H9 (cell line): ENCODE measurements at regions not wholly inside any gene's neighbourhood (a gene's known extent, or its start where the extent isn't known, plus 50 kb on each side); places are given as distances from the start of the nearest gene placed in this dataset.

ENCODE experiments used
- DNase-seq: peaks from one replicate; pipeline ENCODE4 v3.0.0-alpha.2; 2017
- H2AFZ ChIP-seq: one replicate; pipeline ENCODE4 v1.6.1; 2013; ENCODE audit warnings: mild to moderate bottlenecking, low read length, control low read depth, moderate library complexity
- H2AK5ac ChIP-seq: 2 replicates; pipeline ENCODE4 v1.6.1; 2013; ENCODE audit warnings: low read length, control low read depth, mixed read lengths; ENCODE audit not compliant: insufficient read length
- H2BK120ac ChIP-seq: one replicate; pipeline ENCODE4 v1.6.1; 2013; ENCODE audit warnings: low read depth, mild to moderate bottlenecking, low read length, control low read depth, inconsistent platforms; ENCODE audit not compliant: poor library complexity, severe bottlenecking
- H2BK12ac ChIP-seq: 2 replicates; pipeline ENCODE4 v1.6.1; 2013; ENCODE audit warnings: low read length, control low read depth, mixed read lengths, low read depth; ENCODE audit not compliant: insufficient read length
- H2BK15ac ChIP-seq: 2 replicates; pipeline ENCODE4 v1.6.1; 2013; ENCODE audit warnings: low read depth, low read length, control low read depth
- H2BK20ac ChIP-seq: one replicate; pipeline ENCODE4 v1.6.1; 2013; ENCODE audit warnings: low read depth, mild to moderate bottlenecking, low read length, control low read depth, inconsistent platforms; ENCODE audit not compliant: poor library complexity, severe bottlenecking
- H2BK5ac ChIP-seq: 2 replicates; pipeline ENCODE4 v1.6.1; 2013; ENCODE audit warnings: low read length, control low read depth, mixed read lengths; ENCODE audit not compliant: insufficient read length
- H3K14ac ChIP-seq: 2 replicates; pipeline ENCODE4 v1.6.1; 2013; ENCODE audit warnings: low read length, control low read depth; ENCODE audit not compliant: insufficient read depth
- H3K18ac ChIP-seq: 2 replicates; pipeline ENCODE4 v1.6.1; 2013; ENCODE audit warnings: low read depth, mild to moderate bottlenecking, mixed read lengths, low read length, control low read depth; ENCODE audit not compliant: insufficient read length
- H3K23ac ChIP-seq: 2 replicates; pipeline ENCODE4 v1.6.1; 2013; ENCODE audit warnings: low read length, control low read depth, mixed read lengths, low read depth; ENCODE audit not compliant: insufficient read length
- H3K23me2 ChIP-seq: 2 replicates; pipeline ENCODE4 v1.6.1; 2013; ENCODE audit warnings: low read depth, mild to moderate bottlenecking, mixed read lengths, low read length, control low read depth; ENCODE audit not compliant: insufficient read length, poor library complexity, severe bottlenecking
- H3K27ac ChIP-seq: 2 replicates; pipeline ENCODE4 v1.5.1; 2013; ENCODE audit warnings: low read length, control low read depth, mixed read lengths, low read depth; ENCODE audit not compliant: insufficient read length
- H3K27me3 ChIP-seq: 2 replicates; pipeline ENCODE4 v1.6.1; 2013; ENCODE audit warnings: low read length, control low read depth, inconsistent platforms; ENCODE audit not compliant: insufficient read depth
- H3K4ac ChIP-seq: 2 replicates; pipeline ENCODE4 v1.6.1; 2013; ENCODE audit warnings: low read depth, mild to moderate bottlenecking, control low read depth, inconsistent platforms, low read length, moderate library complexity
- H3K4me1 ChIP-seq: 2 replicates; pipeline ENCODE4 v1.6.1; 2013; ENCODE audit warnings: low read length, control low read depth, inconsistent platforms; ENCODE audit not compliant: insufficient read depth
- H3K4me2 ChIP-seq: 2 replicates; pipeline ENCODE4 v1.6.1; 2013; ENCODE audit warnings: low read length, control low read depth, mixed read lengths; ENCODE audit not compliant: insufficient read length, insufficient read depth
- H3K56ac ChIP-seq: 2 replicates; pipeline ENCODE4 v1.6.1; 2013; ENCODE audit warnings: low read depth, mild to moderate bottlenecking, mixed read lengths, low read length, control low read depth; ENCODE audit not compliant: insufficient read length
- H3K79me1 ChIP-seq: 2 replicates; pipeline ENCODE4 v1.6.1; 2013; ENCODE audit warnings: low read depth, mild to moderate bottlenecking, moderate library complexity, low read length, control low read depth, inconsistent platforms; ENCODE audit not compliant: insufficient read depth, poor library complexity, severe bottlenecking
- H3K79me2 ChIP-seq: 2 replicates; pipeline ENCODE4 v1.6.1; 2013; ENCODE audit warnings: low read length, control low read depth, inconsistent platforms; ENCODE audit not compliant: insufficient read depth
- H3K9ac ChIP-seq: 2 replicates; pipeline ENCODE4 v1.6.1; 2013; ENCODE audit warnings: low read length, control low read depth, mixed read lengths; ENCODE audit not compliant: insufficient read length; ENCODE audit errors: extremely low read depth
- H3K9me3 ChIP-seq: one replicate; pipeline ENCODE4 v1.6.1; 2013; ENCODE audit warnings: low read depth, low read length, inconsistent platforms; ENCODE audit not compliant: control insufficient read depth
- H3T11ph ChIP-seq: one replicate; pipeline ENCODE4 v1.6.1; 2013; ENCODE audit warnings: mild to moderate bottlenecking, low read length, control low read depth, inconsistent platforms
- H4K20me1 ChIP-seq: one replicate; pipeline ENCODE4 v1.6.1; 2013; ENCODE audit not compliant: control insufficient read depth, insufficient read length, insufficient read depth
- H4K5ac ChIP-seq: 2 replicates; pipeline ENCODE4 v1.6.1; 2013; ENCODE audit warnings: low read depth, mild to moderate bottlenecking, mixed read lengths, low read length, control low read depth; ENCODE audit not compliant: insufficient read length
- H4K8ac ChIP-seq: replicated peaks from 2 replicates; pipeline ENCODE4 v1.6.1; 2013; ENCODE audit warnings: low read length, control low read depth, mixed read lengths, low read depth; ENCODE audit not compliant: insufficient read length
- H4K91ac ChIP-seq: 2 replicates; pipeline ENCODE4 v1.6.1; 2013; ENCODE audit warnings: low read depth, mild to moderate bottlenecking, moderate library complexity, mixed read lengths, low read length, control low read depth; ENCODE audit not compliant: insufficient read length
- H3K27ac Mint-ChIP-seq, 3 experiments: 2 replicates in 2 of 3; 3 replicates in 1 of 3; pipeline ENCODE4 v1.8.0; 2020 to 2021; ENCODE audit warnings: mixed read lengths in 3 of 3, mild to moderate bottlenecking in 1 of 3, moderate library complexity in 1 of 3
- H3K27me3 Mint-ChIP-seq: 2 replicates; pipeline ENCODE4 v1.8.0; 2021; ENCODE audit warnings: low read depth, mild to moderate bottlenecking, moderate library complexity, mixed read lengths
- H3K36me3 Mint-ChIP-seq, 3 experiments: 2 replicates in 2 of 3; 3 replicates in 1 of 3; pipeline ENCODE4 v1.8.0; 2020 to 2021; ENCODE audit warnings: low read depth in 3 of 3, mixed read lengths in 3 of 3; ENCODE audit not compliant: insufficient read depth in 1 of 3
- H3K4me1 Mint-ChIP-seq, 2 experiments: 2 replicates each; pipeline ENCODE4 v1.8.0; 2020; ENCODE audit warnings: mixed read lengths in 2 of 2
- H3K4me3 Mint-ChIP-seq, 2 experiments: 2 replicates in 1 of 2; 3 replicates in 1 of 2; pipeline ENCODE4 v1.8.0; 2020 to 2021; ENCODE audit warnings: mild to moderate bottlenecking in 2 of 2, mixed read lengths in 2 of 2, moderate library complexity in 1 of 2
- H3K9me3 Mint-ChIP-seq, 2 experiments: 2 replicates in 1 of 2; 3 replicates in 1 of 2; pipeline ENCODE4 v1.8.0; 2020; ENCODE audit warnings: mild to moderate bottlenecking in 2 of 2, mixed read lengths in 2 of 2, moderate library complexity in 1 of 2
- CTCF ChIP-seq: fragments of 200-600 bp; sonication (generic); conservative IDR thresholded peaks from 3 replicates; pipeline ENCODE4 v1.8.0; 2021; ENCODE audit warnings: antibody characterized with exemption, mild to moderate bottlenecking
- WGBS: extraction: QIAGEN DNeasy Blood & Tissue Kit; methylation state at CpG from one replicate; pipeline ENCODE4 v1.1.7; 2013; ENCODE audit warnings: missing lambda C conversion rate, low lambda C conversion rate, mixed read lengths; ENCODE audit not compliant: insufficient read length; ENCODE audit errors: extremely low coverage; 5-methylcytosine and 5-hydroxymethylcytosine counted together

GRCh38 chr17:33862772-33863602 is 392.1 kb upstream of the CCL2 start:
- H3K79me1 ChIP-seq, result no peaks in the 10 kb centered on the region
- no peak overlapping the region for H3K18ac ChIP-seq
- Mint-ChIP-seq H3K4me3 (no peak overlapping the region), H3K27me3 (peaks cover 4% of the 10 kb centered on the region), H3K36me3 (no peaks in the 10 kb centered on the region; a peak in 2 of 7 replicates), H3K27ac (0 out of 7 replicates have a peak overlapping the region, but pooled peaks of 1 of the 3 experiments have one; percentile 11), H3K9me3 (peaks cover 1% of the 10 kb centered on the region in 2 experiments; a peak in 3 of 5 replicates), H3K4me1 (peaks cover 7 to 8% of the 10 kb centered on the region in 2 experiments)
- DNase-seq, result no peak
- WGBS, result no CpG with 5 or more reads among the region's 4 CpGs
- no peak overlapping the region for H2BK12ac ChIP-seq
- H4K91ac ChIP-seq, result no peak overlapping the region
- H4K5ac ChIP-seq, result no peak overlapping the region
- no peak overlapping the region for H2AFZ ChIP-seq
- no peaks in the 10 kb centered on the region for H3K27me3 ChIP-seq
- no peak overlapping the region for H3K56ac ChIP-seq
- no peaks in the 10 kb centered on the region for H3K23me2 ChIP-seq
- no peak overlapping the region for H2BK120ac ChIP-seq
- no peak overlapping the region for H2AK5ac ChIP-seq
- no peak overlapping the region for H3K4ac ChIP-seq
- H3K14ac ChIP-seq, result no peak overlapping the region
- H3K23ac ChIP-seq, result no peak overlapping the region
- H3K9ac ChIP-seq, result no peak overlapping the region
- H3T11ph ChIP-seq, result no peak overlapping the region
- H3K4me2 ChIP-seq, result no peak overlapping the region
- H3K27ac ChIP-seq, result no peak overlapping the region
- H4K8ac ChIP-seq, result no peak overlapping the region
- no peak overlapping the region for H2BK20ac ChIP-seq
- H3K79me2 ChIP-seq, result no peaks in the 10 kb centered on the region; the same call in 1 of the 2 replicates
- H4K20me1 ChIP-seq, result no peaks in the 10 kb centered on the region
- peaks cover 3% of the 10 kb centered on the region; the same call in 1 of the 2 replicates for H3K4me1 ChIP-seq
- H3K9me3 ChIP-seq, result no peaks in the 10 kb centered on the region
- TF ChIP-seq CTCF, result no peak
- H2BK5ac ChIP-seq, result no peak overlapping the region
- H2BK15ac ChIP-seq, result no peak overlapping the region
